H1 (cell line): ENCODE measurements at regions not wholly inside any gene's neighbourhood (a gene's known extent, or its start where the extent isn't known, plus 50 kb on each side); places are given as distances from the start of the nearest gene placed in this dataset.

ENCODE experiments used
- CTCF ChIA-PET: fragments of 300-600 bp; sonication (Branson Sonifier 250); formaldehyde crosslinking; loops from one replicate; lab custom pipeline; 2021; ENCODE audit not compliant: partially characterized antibody; lab: Charles Lee
- POLR2A ChIA-PET: fragments of 300-600 bp; sonication (Branson Sonifier 250); formaldehyde crosslinking; loops from one replicate; lab custom pipeline; 2021; ENCODE audit warnings: inconsistent platforms; ENCODE audit not compliant: partially characterized antibody; lab: Charles Lee
- DNase-seq, 2 experiments: peaks; one replicate each; pipeline versions ENCODE4 v3.0.0 to v3.0.0-alpha.2; 2010 to 2022; ENCODE audit warnings: low spot score in 2 of 2, low read depth in 1 of 2, mixed read lengths in 1 of 2
- FAIRE-seq: peaks from 2 replicates; lab custom pipeline; 2011; peaks lifted over from hg19 to GRCh38; lab: Jason Lieb, UNC
- H2AFZ ChIP-seq: 2 replicates; pipeline ENCODE4 v1.8.1; 2012; ENCODE audit warnings: low read length, inconsistent platforms
- H2AK5ac ChIP-seq: 2 replicates; pipeline ENCODE4 v1.6.1; 2013; ENCODE audit warnings: low read depth, low read length
- H2BK120ac ChIP-seq: replicated peaks from 2 replicates; pipeline ENCODE3; 2013; ENCODE audit warnings: low read depth, low read length, inconsistent platforms
- H2BK12ac ChIP-seq: 2 replicates; pipeline ENCODE4 v1.6.1; 2013; ENCODE audit warnings: low read depth, low read length
- H2BK15ac ChIP-seq: 2 replicates; pipeline ENCODE4 v1.6.1; 2013; ENCODE audit warnings: low read length
- H2BK20ac ChIP-seq: 2 replicates; pipeline ENCODE4 v1.6.1; 2013; ENCODE audit warnings: low read length
- H2BK5ac ChIP-seq: 2 replicates; pipeline ENCODE4 v1.6.1; 2013; ENCODE audit warnings: low read depth, low read length
- H3K14ac ChIP-seq: 2 replicates; pipeline ENCODE4 v1.6.1; 2013; ENCODE audit warnings: inconsistent platforms; ENCODE audit not compliant: insufficient read length
- H3K18ac ChIP-seq: 2 replicates; pipeline ENCODE4 v1.6.1; 2013; ENCODE audit warnings: low read length; ENCODE audit errors: extremely low read depth
- H3K23ac ChIP-seq: 2 replicates; pipeline ENCODE4 v1.6.1; 2013; ENCODE audit warnings: inconsistent platforms; ENCODE audit not compliant: insufficient read length
- H3K23me2 ChIP-seq: 2 replicates; pipeline ENCODE4 v1.6.1; 2013; ENCODE audit warnings: low read depth, low read length
- H3K27ac ChIP-seq: 2 replicates; pipeline ENCODE4 v1.6.1; 2011; ENCODE audit warnings: low read depth, low read length, inconsistent platforms
- H3K27me3 ChIP-seq, 4 experiments: replicated peaks in 1 of 4; 1 replicate in 1 of 4; 2 replicates in 3 of 4; pipeline versions ENCODE4 v1.6.1 to v1.8.1; 2011 to 2013; ENCODE audit warnings: low read length in 3 of 4, mild to moderate bottlenecking in 3 of 4, inconsistent platforms in 2 of 4, mixed read lengths in 2 of 4, moderate library complexity in 1 of 4; ENCODE audit not compliant: control insufficient read depth in 3 of 4, insufficient read depth in 3 of 4; ENCODE audit errors: extremely low read depth in 1 of 4
- H3K36me3 ChIP-seq, 4 experiments: 2 replicates each; pipeline versions ENCODE4 v1.6.1 to v1.8.1; 2011 to 2013; ENCODE audit warnings: mild to moderate bottlenecking in 4 of 4, low read length in 3 of 4, moderate library complexity in 2 of 4, control low read depth in 1 of 4, inconsistent platforms in 1 of 4; ENCODE audit not compliant: insufficient read depth in 4 of 4, control insufficient read depth in 2 of 4
- H3K4ac ChIP-seq: replicated peaks from 2 replicates; pipeline ENCODE3; 2013; ENCODE audit warnings: low read length, low read depth, mixed read lengths, inconsistent platforms; ENCODE audit not compliant: insufficient read length
- H3K4me1 ChIP-seq, 4 experiments: replicated peaks in 1 of 4; 1 replicate in 1 of 4; 2 replicates in 3 of 4; pipeline versions ENCODE4 v1.6.1 to v1.8.1; 2011 to 2013; ENCODE audit warnings: low read length in 3 of 4, inconsistent platforms in 2 of 4, mixed read lengths in 1 of 4; ENCODE audit not compliant: insufficient read depth in 4 of 4, control insufficient read depth in 3 of 4
- H3K4me2 ChIP-seq, 2 experiments: 2 replicates each; pipeline versions ENCODE4 v1.6.1 to v1.8.1; 2011 to 2013; ENCODE audit warnings: low read depth in 2 of 2, low read length in 2 of 2, control low read depth in 1 of 2, inconsistent platforms in 1 of 2, mild to moderate bottlenecking in 1 of 2; ENCODE audit not compliant: insufficient read depth in 1 of 2
- H3K4me3 ChIP-seq, 4 experiments: fragments of 200-600, 300-600 bp in 1 of 4; sonication (generic), shearing (Covaris generic), sonication (Bioruptor Twin) in 1 of 4; 2 replicates each; pipeline versions ENCODE4 v1.5.1 to v1.8.1; 2011 to 2016; ENCODE audit warnings: low read length in 4 of 4, low read depth in 3 of 4, control low read depth in 2 of 4, inconsistent platforms in 2 of 4, mild to moderate bottlenecking in 2 of 4, mixed read lengths in 1 of 4, moderate library complexity in 1 of 4; ENCODE audit not compliant: insufficient read depth in 2 of 4; ENCODE audit errors: extremely low read depth in 1 of 4
- H3K56ac ChIP-seq: replicated peaks from 2 replicates; pipeline ENCODE3; 2013; ENCODE audit warnings: low read depth, mild to moderate bottlenecking, mixed read lengths, low read length, inconsistent platforms; ENCODE audit not compliant: insufficient read length
- H3K79me1 ChIP-seq: 2 replicates; pipeline ENCODE4 v1.6.1; 2013; ENCODE audit warnings: low read depth, low read length, control low read depth
- H3K79me2 ChIP-seq, 2 experiments: 2 replicates each; pipeline versions ENCODE4 v1.6.1 to v1.8.1; 2012 to 2013; ENCODE audit warnings: low read length in 2 of 2, mild to moderate bottlenecking in 2 of 2, inconsistent platforms in 1 of 2; ENCODE audit not compliant: insufficient read depth in 2 of 2, control insufficient read depth in 1 of 2
- H3K9ac ChIP-seq, 4 experiments: replicated peaks in 1 of 4; 1 replicate in 1 of 4; 2 replicates in 3 of 4; pipeline versions ENCODE4 v1.6.1 to v1.8.1; 2011 to 2013; ENCODE audit warnings: low read depth in 3 of 4, low read length in 3 of 4, control low read depth in 2 of 4, mild to moderate bottlenecking in 2 of 4, moderate library complexity in 2 of 4, inconsistent platforms in 1 of 4; ENCODE audit errors: extremely low read depth in 1 of 4
- H3K9me3 ChIP-seq, 2 experiments: 2 replicates each; pipeline versions ENCODE4 v1.6.1 to v1.8.1; 2012 to 2013; ENCODE audit warnings: mild to moderate bottlenecking in 2 of 2, moderate library complexity in 2 of 2, control low read depth in 1 of 2, inconsistent platforms in 1 of 2, low read depth in 1 of 2, low read length in 1 of 2, mixed read lengths in 1 of 2; ENCODE audit not compliant: insufficient read depth in 2 of 2
- H4K20me1 ChIP-seq, 2 experiments: replicated peaks in 1 of 2; 2 replicates each; pipeline versions ENCODE3 to v1.8.1; 2011 to 2013; ENCODE audit warnings: inconsistent platforms in 2 of 2, low read length in 2 of 2, mild to moderate bottlenecking in 1 of 2; ENCODE audit not compliant: insufficient read depth in 2 of 2, control insufficient read depth in 1 of 2
- H4K5ac ChIP-seq: 2 replicates; pipeline ENCODE4 v1.6.1; 2013; ENCODE audit warnings: low read length, low read depth, mixed read lengths, inconsistent platforms; ENCODE audit not compliant: insufficient read length
- H4K8ac ChIP-seq: 2 replicates; pipeline ENCODE4 v1.8.0; 2013; ENCODE audit warnings: mild to moderate bottlenecking, moderate library complexity, low read length, inconsistent platforms; ENCODE audit not compliant: insufficient read depth; ENCODE audit errors: extremely low read depth
- H4K91ac ChIP-seq: replicated peaks from 2 replicates; pipeline ENCODE3; 2013; ENCODE audit warnings: low read length, mixed read lengths, inconsistent platforms; ENCODE audit not compliant: insufficient read length
- CHD1 ChIP-seq: IDR thresholded peaks from 2 replicates; pipeline ENCODE4 v1.6.1; 2012; ENCODE audit warnings: low read depth, low read length, improper control_type of control experiment
- CREB1 ChIP-seq: IDR thresholded peaks from 2 replicates; pipeline ENCODE4 v1.6.1; 2012; ENCODE audit warnings: inconsistent platforms
- KDM5A ChIP-seq: fragments of 200-600 bp; IDR thresholded peaks from 2 replicates; pipeline ENCODE4 v1.7.1; 2012; ENCODE audit warnings: mild to moderate bottlenecking, low read length, inconsistent platforms, mixed read lengths
- SP2 ChIP-seq: IDR thresholded peaks from 2 replicates; pipeline ENCODE4 v1.6.1; 2012; ENCODE audit warnings: mild to moderate bottlenecking, low read length, inconsistent platforms
- SP4 ChIP-seq: IDR thresholded peaks from 2 replicates; pipeline ENCODE4 v1.6.1; 2012; ENCODE audit warnings: low read length, inconsistent platforms
- TEAD4 ChIP-seq: IDR thresholded peaks from 2 replicates; pipeline ENCODE4 v1.6.1; 2012; ENCODE audit warnings: low read depth, low read length, inconsistent platforms, mixed read lengths
- WGBS, 2 experiments: shearing (Covaris generic) in 1 of 2; methylation state at CpG; one replicate each; pipeline versions ENCODE4 v1.1.6 to v1.1.7; 2013 to 2015; ENCODE audit warnings: low lambda C conversion rate in 2 of 2, mixed read lengths in 2 of 2, inconsistent platforms in 1 of 2, low coverage in 1 of 2, missing lambda C conversion rate in 1 of 2; ENCODE audit not compliant: insufficient replicate concordance in 2 of 2, insufficient coverage in 1 of 2, insufficient read length in 1 of 2; ENCODE audit errors: extremely low coverage in 1 of 2, missing lambda C conversion rate in 1 of 2; 5-methylcytosine and 5-hydroxymethylcytosine counted together
- TF ChIP-seq, protein P1 (sequence below): IDR thresholded peaks from 2 replicates; pipeline ENCODE4 v1.6.1; 2012; ENCODE audit warnings: low read length, inconsistent platforms

- H3K56ac ChIP-seq = no peak overlapping the region
- no peak overlapping the region for H2BK5ac ChIP-seq
- FAIRE-seq (no peak), DNase-seq (no peak)
- H2BK15ac ChIP-seq = no peak overlapping the region
- TF ChIP-seq CREB1 (no peak), KDM5A (no peak), CHD1 (no peak), TEAD4 (no peak), SP2 (no peak), SP4 (no peak)
- TF ChIP-seq, protein P1, sequence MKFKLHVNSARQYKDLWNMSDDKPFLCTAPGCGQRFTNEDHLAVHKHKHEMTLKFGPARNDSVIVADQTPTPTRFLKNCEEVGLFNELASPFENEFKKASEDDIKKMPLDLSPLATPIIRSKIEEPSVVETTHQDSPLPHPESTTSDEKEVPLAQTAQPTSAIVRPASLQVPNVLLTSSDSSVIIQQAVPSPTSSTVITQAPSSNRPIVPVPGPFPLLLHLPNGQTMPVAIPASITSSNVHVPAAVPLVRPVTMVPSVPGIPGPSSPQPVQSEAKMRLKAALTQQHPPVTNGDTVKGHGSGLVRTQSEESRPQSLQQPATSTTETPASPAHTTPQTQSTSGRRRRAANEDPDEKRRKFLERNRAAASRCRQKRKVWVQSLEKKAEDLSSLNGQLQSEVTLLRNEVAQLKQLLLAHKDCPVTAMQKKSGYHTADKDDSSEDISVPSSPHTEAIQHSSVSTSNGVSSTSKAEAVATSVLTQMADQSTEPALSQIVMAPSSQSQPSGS = no peak
- no peak overlapping the region for H3K14ac ChIP-seq
- H3K79me2 ChIP-seq = no peaks in the 10 kb centered on the region
- peaks cover 0 to 5% of the 10 kb centered on the region in 2 experiments; a peak in 1 of 4 replicates for H3K9me3 ChIP-seq
- H4K5ac ChIP-seq = no peak overlapping the region
- H3K9ac ChIP-seq = no peak overlapping the region
- no peak overlapping the region for H2BK20ac ChIP-seq
- no peak overlapping the region for H4K8ac ChIP-seq
- no peak overlapping the region for H2AFZ ChIP-seq
- H2AK5ac ChIP-seq = no peak overlapping the region
- no peak overlapping the region for H2BK12ac ChIP-seq
- 90% methylated on average over 1 of the region's 1 CpG; no CpG with 5 or more reads in 1 of the 2 experiments for WGBS, 2 experiments
- H4K20me1 ChIP-seq = no peaks in the 10 kb centered on the region
- H3K79me1 ChIP-seq = no peaks in the 10 kb centered on the region
- no peak overlapping the region for H3K23ac ChIP-seq
- CTCF ChIA-PET = interaction anchor here (1.7 kb wide), 1 partner anchor 10 kb away, joined by 6 read pairs; no protein-coding TSS in a partner anchor
- H3K4ac ChIP-seq = no peak overlapping the region
- POLR2A ChIA-PET = interaction anchor here (0.7 kb wide), 1 partner anchor 1611 kb away, joined by 3 read pairs; no protein-coding TSS in a partner anchor
- H2BK120ac ChIP-seq = no peak overlapping the region
- H3K27me3 ChIP-seq = no peaks in the 10 kb centered on the region
- H4K91ac ChIP-seq = no peak overlapping the region
- H3K4me2 ChIP-seq = no peak overlapping the region
- no peaks in the 10 kb centered on the region for H3K36me3 ChIP-seq
- H3K18ac ChIP-seq = no peak overlapping the region
- no peaks in the 10 kb centered on the region for H3K23me2 ChIP-seq
- no peaks in the 10 kb centered on the region for H3K4me1 ChIP-seq
- no peak overlapping the region for H3K4me3 ChIP-seq
- H3K27ac ChIP-seq = no peak overlapping the region
Observed at GRCh38 chr14:61870163-61870562, 107.9 kb downstream of the SNAPC1 start.
